Stimulated activated CD4-positive, alpha-beta T cell treated with anti-CD3 and anti-CD28 coated beads, Interleukin-1b, Interleukin-23, amount 100 ng/mL, for 4 hours (primary cell): ENCODE measurements at regions not wholly inside any gene's neighbourhood (a gene's known extent, or its start where the extent isn't known, plus 50 kb on each side); places are given as distances from the start of the nearest gene placed in this dataset.

Experiments used
- DNase-seq, 2 donors: peaks; one replicate each; pipeline ENCODE4 v3.0.0-alpha.2; 2020; ENCODE audit warnings: low read depth in 2 of 2

DNA sequence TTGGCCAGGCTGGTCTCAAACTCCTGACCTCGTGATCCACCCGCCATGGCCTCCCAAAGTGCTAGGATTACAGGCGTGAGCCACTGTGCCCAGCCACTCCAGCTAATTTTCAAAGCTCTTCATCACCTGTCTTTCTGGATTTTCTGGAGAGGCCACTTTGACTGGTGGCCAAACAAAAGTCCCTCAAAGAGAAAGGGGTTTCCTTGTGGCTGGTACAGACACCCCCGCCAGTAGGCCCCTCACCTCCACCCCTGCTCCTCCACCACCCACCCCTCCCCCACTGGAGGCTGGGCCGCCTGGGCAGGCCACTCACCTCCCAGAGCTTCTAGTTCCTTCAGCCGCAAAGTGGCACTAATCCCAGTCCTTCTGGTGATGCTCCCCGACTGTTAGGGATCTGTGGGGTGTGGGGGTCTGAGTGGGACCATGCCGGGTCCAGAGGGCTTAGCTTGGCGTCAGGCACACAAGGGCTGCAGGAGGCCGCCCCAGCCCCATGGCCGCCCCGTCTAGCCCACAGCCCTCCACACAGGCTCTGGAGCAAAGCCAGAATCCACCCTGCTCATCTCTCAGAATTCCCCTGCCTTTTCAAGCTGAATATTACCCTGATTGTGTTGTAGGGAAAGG lies 182.0 kb upstream of the IER5L start:
- no peak for DNase-seq

DNA sequence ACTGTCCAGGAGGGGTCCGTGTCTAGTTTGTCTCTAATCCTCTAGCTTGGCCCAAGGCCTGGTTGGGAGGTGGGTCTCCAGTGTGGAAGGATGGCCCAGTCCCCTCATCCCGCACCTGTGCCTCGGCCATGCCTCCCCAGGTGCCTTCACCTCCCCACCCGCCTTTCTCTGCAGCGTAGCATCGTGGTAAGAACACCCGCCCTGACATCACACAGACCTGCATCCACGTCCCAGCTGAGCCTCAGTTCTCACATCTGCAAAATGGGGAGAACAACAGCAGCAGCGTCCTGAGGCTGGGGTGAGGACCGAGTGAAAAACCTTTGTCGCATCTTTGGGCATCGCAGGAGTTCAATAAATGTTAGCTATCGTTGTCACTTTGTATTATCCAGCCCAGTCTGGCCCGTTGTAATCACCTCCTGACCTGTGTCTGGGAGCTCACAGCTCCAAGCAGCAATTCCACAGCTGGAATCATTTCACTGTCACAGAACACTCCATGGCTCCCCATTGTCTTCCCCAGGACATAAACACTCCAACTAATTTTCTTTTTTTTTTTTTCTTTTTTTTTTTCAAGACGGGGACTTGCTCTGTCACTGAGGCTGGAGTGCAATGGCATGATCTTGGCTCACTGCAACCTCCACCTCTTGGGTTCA lies 181.2 kb upstream of the IER5L start:
- DNase-seq = no peak

DNA sequence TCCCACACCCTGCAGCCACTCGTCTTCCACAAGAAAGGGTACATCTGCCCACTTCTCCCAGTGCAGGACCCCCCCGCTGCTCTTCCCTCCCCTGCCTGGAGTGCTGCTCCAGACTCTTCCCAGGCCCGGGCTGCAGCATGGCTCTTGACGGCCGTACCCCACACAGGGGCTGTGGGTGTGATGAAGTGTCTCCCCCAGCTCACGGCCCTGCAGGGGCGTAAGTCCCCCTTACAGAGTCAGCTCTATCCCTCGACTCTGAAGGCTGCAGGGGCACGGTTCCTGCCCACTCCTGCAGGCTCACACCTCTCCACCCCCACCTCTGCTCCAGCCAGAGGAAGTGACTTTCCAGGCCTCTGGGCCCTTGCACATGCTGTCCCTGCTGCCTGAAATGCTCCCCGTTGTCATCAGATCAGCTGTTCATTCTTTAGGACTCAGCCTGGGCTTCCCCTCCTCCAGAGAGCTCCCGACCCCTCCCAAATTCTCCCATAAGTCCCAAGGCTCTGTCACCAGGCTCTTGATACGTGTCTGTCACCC lies 180.6 kb upstream of the IER5L start:
- DNase-seq = no peak

DNA sequence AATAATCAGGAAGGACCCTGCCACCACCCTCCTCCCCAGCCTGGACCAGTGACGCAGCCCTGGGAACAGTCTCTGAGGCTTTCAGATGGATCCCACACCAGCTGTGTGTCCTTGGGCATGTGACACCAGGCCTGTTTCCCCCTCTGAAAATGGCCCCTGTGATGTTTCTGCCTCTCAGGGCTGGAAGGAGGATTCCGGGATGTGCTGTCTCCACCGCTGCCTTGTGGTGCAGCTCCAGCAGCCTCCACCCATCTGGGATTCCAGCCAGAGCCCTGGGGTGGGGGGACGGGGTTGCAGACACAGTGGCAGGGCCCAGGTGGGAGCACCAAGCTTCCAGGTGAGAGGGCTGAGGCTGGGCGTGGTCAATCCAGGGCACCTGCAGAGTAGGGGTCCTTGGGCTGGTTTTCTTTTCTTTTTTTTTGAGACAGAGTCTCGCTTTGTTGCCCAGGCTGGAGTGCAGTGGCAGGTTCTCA lies 179.7 kb upstream of the IER5L start:
- no peak for DNase-seq

DNA sequence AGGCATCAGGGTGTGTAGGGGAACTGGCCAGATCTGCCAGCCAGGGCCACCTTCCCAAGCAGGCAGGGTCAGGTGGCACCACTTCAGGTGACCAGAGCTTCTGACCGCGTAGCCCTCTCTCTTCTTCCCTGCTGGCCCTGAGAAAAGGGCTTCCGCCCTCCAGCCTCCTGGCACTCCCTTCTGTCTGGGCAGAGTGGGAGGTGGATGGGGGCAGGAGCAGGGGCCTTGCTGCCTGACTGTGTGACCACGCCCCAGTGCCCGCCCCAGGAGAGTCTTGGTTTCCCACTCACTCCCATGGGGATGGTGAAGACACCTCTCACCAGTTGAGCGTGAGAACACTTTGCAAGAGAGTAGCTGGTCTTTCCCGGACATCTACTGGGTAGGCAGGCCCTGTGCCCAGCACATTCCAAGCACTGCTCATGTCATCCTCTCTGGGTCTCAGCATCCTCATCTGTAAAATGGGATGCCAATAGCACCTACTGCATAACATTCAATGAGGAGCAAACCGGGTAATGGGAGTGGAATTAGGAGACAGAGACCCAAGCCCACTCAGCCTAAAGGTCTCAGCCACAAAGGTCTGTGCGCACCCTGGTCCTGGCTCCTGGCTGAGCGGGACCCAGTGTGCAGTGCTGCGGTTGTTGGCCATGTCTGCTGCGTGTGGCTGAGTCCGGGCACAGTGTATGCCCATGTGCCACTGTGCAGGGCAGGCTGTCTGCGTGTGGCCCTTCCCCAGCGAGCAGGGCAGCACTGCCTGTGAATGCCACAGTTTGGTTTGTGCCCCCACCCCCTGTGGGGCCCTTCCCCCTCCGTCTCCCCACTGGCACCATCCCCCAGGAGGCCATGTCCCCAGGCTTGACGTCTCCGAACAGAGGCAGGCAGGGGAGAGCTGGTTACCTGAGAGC lies 179.1 kb upstream of the IER5L start:
- DNase-seq = no peak

DNA sequence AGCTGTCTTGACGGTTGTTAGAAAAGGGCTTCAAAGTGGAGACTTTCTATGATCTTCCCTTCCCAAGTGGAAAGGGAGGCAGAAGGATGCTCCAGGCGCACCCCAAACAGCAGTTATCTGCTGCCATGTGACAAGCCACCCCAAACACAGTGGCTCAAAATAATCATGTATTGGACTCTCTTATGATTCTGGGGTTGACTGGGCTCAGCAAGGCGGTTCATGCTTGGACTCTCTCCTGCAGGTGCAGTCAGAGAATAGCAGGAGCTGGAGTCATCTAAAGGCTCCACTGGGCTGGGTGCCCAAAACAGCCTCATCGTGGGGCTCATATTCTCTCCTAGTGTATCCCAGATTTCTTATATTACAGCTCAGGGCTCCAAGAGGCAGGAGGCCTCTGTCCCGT lies 177.6 kb upstream of the IER5L start:
- DNase-seq = no peak

DNA sequence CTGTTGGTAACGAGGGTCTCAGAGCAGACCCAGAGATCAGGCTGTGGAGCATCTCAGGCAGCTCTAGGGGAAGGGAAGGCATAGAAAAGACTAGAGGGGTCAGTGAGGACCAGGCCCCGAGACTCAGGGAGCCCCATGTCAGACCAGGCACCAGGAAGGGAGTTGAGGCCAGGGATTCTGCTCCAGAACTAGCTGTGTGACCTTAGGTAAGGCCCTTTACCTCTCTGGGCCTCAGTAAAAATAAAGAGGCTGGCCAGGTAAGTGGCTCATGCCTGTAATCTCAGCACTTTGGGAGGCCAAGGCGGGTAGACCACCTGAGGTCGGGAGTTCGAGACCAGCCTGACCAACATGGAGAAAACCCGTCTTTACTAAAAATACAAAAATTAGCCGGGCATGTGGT lies 176.4 kb upstream of the IER5L start:
- DNase-seq = no peak

DNA sequence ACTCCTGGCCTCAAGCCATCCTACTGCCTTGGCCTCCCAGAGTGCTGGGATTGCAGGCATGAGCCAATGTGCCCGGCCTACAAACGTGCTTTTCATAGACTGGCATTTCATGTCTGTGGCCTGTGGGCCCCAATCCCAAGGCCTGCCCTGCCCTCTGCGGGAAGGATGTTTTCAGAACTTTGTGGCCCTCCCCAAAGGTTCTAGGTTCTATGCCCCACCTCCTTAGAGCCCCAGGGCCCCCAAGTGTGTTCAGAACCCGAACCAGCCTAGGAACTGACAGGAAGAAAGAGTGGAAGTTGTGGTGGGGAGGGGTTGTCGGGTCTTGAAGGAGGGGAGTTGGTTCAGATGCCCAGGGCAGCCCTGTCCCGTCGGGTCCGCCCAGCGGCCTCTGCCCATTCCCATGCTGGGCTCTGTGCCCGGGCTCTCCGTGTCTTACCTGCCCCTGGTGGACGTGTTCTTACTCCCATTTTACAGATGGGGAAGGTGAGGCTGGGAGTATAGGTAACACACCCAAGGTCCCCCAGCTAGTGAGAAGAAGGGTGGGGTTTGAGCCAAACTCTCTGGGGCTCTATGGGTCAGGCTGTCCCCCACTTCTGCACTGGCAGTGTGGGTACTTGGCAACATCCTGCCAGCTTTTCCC lies 175.8 kb upstream of the IER5L start:
- DNase-seq = no peak

DNA sequence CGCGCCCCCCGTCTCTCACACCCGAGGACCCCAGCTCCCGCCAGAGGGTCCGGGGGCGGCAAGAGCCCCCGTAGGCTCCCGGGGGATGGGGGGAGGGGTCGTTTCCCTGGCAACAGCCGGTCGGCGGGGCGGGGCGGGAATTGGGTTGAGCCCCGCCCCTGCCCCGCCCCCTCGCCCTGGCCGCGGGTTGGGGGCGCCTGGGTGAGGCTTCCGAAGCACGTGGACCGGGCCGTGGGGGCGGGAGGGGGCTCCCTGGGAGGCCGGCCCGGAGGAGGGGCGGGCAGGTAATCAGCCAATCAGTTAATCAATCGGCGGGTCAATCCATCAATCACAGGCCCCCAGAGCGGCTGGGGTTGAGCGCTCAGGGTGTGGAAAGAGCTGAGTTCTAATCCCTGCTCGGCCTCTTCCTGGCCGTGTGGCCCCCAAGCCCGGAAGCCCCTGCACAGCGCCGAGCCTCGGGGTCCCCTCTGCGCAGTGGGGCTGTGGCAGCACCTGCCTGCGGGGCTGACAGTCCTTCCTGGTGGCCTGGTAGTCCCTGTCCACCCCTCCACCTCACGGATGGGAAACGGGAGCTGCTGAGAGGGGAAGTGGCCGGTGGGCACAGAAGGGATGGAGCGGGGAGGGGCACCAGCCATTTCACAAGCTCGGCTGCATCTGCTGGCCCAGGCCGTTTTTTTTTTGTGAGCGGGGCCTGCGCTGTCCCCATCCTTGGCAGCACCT lies 174.2 kb upstream of the IER5L start:
- no peak for DNase-seq

DNA sequence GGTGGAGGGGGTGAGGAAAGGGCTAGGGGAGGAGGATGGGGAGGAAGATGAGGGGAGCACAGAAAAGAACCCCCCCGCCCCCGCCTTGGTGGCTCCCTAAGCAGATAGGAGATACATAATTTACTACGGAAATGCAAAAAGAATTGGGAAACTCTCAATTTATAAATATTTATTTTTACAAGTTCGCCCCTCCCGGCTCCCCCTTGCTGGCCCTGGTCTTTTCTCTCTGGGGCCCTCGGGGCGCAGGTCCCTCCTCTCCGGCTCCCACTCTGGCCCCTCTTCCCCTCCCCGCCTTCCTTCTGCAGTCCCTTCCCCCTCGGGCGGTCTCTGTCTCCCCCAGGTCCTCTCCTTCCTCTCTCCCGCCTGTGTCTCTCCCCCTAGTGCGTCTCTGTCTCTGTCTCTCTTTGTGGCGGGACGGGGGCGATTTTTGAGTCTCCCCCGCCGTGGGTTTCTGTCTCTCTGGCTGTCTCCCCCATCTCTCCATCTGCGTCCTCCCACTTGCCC lies 173.6 kb upstream of the IER5L start:
- DNase-seq = no peak

DNA sequence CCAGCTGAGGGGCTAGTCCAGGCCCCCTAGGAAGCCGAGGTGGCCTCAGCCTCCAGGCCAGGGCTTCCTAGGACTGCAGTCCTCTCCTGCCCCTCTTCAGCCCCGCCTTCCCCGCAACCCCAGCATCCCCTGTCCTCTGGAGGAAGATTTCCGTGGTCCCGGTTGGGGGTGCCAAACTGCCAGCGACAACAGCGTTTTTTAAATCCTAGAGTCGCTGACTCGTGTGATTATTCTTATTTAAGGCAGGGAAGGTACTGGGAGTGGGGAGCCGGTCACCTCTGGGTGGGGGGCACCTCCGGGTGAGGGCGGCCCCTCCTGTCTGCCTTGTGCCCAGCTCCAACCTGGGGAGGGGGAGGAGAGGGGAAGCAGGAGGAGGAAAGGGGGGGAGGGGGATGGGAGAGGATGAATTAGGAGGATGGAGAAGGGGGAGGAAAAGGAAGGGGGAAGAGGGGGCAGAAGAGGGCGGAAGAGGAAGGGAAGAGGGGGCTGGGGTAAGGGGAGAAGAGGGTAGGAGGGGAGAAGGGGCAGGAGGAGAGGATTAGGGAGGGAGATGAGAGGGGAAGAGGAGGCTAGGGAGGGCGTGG lies 173.1 kb upstream of the IER5L start:
- no peak for DNase-seq

DNA sequence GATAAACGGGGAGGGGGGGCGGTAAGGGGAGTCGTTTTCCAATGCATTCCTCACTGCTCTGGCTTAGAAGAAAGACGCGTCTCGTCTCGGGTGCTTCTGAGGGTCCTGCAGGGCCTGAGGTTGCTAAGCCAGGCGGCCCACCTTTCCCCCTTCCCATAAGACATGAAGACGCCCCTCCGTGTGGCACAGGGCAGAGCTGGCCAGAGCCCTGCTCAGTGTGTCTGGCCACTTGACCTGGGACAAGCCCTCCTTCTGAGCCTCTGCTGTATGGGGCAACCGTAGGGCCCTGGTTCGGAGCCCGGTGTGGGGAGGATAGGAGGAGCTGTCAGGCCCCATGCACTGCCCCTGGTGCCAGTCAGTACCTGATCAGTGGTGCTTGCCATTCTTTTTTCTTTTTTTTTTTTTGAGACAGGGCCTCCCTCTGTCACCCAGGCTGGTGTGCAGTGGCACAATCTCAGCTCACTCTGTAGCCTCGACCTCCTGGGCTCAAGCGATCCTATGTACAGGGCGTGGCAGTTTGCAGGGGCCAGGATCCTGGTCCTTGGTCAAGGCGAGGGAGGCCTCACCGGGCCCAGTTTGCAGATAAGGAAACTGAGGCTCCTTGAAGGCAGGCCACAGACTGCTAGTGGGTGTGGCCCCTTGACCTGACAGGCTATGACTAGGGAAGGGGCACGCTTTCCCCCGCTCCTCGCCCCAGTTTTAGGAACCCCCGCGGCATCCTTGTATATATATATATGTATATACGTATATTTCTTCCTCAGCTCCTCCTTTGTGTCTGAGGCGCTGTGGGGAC lies 172.3 kb upstream of the IER5L start:
- no peak for DNase-seq

DNA sequence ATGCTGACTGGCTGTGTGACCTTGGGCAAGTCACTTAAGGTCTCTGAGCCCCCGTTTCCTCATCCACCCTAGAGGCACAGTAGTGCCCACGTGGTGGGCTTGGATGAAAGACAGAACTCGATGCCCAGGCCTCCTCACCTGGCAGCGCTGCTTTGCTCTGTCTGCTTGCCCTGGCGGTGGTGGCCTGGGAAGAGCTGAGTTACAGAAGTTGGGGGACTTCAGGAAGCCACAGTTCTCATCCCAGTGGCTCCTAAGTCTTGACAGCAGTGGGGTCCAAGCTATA lies 171.5 kb upstream of the IER5L start:
- no peak for DNase-seq

DNA sequence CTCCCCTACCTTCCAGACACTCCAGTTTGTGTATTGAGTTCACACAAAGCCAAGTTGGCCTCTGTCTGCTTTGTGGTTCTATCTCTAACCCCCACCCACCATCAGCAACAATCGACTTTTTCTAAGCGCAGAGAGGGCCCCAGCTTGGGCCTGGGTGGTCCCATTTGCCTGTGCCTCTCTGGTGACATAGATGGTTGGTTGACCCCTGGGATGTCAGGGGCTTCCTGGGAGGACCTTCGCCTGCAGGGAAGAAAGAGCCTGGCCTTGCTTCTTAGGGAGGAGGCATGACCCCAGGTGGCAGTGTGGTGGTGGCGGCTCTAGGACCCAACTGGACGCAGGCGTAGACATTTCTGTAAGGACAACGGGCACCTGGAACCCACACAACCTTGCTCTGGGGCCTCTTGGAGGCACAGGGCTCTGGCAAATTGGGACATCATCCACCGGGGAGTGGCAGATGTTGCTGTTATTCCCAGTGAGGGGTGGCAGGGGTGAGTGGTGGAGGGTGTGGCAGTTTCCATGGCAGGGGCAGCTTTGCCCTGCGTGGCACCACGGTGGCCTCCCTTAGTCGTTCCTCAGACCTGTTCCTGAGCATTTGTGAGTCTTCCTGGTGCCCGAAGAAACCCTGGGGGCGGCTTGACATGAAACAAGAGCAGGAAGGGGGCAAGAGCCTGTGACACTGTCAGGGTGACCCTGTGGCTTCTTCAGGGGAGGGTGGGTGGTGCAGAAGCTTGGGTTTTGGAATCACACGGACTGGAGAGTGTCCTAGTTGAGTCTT lies 171.0 kb upstream of the IER5L start:
- DNase-seq = no peak

DNA sequence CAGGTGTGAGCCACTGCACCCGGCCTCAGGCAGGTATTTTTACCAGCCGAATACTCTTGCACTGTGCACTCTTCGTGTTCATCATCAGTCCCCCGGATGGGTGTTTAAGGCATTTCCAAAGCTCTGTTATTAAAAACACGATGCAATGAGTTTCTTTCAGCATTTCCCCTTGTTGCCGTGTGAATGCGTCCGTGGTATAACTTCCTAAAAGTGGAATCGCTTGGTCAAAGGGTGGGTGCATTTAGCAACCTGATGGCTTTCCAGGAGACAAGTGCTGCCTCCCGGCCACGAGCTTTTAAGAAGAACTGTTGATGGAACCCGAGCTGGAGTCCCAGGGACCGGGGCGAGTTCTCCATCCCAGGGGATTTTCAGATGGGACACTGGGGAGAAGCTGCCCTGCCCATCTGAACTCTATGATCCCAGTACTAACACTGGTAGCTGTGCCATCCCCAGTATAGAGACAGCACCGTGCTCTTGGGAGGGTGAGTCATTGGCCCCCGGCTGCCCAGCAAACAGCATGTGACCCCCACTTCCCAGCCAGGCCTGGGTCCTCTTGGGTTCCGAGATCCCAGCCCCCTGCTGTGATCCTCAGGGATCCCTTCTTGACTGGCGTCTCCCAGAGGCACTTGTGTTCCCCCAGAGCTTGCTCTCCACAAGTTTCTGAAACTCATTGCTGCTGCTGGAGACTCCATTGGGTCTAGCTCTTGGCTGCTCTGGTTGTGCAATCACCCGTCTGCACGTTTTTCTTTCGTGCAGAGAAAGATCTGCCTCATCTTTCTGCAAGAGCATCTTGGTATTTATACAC lies 169.5 kb upstream of the IER5L start:
- no peak for DNase-seq

DNA sequence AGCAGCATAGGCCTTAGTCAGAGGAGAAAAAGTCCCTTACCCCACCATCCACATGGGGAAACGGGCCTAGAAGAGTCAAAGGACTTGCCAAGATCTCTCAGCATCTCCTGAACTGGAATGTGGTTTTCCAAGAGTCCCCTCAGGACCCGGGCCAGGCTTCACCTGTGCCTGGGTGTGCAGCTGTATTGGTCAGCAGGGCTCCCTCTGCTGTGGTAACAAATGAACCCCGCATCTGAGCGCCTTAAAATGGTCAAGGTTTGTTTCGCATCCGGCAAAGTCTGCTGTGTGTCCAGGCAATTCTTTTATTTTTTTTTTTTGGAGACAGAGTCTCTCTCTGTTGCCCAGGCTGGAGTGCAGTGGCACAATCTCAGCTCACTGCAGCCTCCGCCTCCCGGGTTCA lies 168.0 kb upstream of the IER5L start:
- DNase-seq = no peak

DNA sequence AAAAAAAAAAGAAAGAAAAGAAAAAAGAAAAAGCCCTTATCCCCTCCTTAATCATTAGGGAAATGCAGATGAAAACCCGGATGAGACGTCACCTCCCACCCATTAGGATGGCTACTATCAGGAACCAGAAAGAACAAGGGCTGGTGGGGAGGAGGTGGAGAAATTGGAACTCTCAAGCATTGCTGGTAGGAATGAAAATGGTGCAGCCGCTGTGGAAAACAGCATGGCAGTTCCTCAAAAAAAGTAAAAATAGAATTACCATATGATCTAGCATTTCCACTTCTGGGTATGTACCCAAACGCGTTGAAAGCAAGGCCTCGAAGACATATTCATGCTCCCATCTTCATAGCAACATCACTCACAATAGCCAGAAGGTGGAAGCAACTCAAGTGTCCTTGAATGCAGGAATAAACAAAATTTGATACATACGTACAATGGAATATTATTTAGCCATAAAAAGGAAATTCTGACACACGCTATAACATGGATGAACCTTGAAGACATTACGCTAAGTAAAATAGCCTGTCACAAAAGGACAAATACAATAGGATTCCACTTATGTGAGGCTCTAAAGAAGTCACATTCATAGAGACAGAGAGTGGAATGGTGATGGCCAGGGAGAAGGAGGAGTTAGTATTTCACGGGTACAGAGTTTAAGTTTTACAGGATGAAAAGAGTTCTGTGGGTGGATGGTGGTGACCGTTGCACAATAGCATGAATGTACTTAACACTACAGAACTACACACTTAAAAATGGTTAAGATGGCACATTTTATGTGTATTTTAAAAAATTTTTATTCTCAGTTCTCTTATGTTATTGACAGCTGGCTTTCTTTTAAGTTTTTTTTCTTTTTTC lies 166.8 kb upstream of the IER5L start:
- no peak for DNase-seq
